ENCODE measurements at regions not wholly inside any gene's neighbourhood (a gene's known extent, or its start where the extent isn't known, plus 50 kb on each side); places are given as distances from the start of the nearest gene placed in this dataset.
"Not testable (repeated sequence)": the region's sequence is repeated elsewhere in the genome, so short reads cannot be mapped to it uniquely, and the experiment has no call there.

DNA sequence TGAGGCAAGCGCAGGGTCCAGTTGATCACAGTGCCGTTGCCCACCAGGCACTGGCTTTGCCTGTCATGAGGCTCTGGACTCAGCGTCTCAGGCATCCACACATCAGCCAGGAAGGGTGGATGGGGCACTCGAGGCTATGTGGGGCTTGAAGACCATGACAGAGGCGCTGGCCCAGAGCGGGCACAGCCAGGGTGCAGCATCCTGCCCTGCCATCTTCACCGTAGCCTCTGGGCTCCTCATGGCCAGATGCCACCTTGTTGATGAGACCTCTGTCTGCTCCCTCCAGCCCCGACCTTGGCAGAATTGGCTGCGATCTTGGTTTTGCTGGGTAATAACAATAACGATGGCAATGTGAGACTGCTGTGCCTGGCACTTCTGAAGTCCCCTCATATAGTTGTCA, 404.2 kb upstream of the IRX2 start:
- H3K36me3 ChIP-seq: no peaks in the 10 kb centered on the region
- intact Hi-C loops (cut with DNase I): no loop called here
- DNase-seq (no peak), ATAC-seq (no peak), FAIRE-seq (no peak)
- no peaks in the 10 kb centered on the region for H3K9me3 ChIP-seq
- 74 to 77% methylated on average over 10 of the region's 10 CpGs for WGBS, 2 donors
- H3K4me1 ChIP-seq: no peaks in the 10 kb centered on the region
- peaks cover 0 to 3% (median 0%) of the 10 kb centered on the region in 4 donors for H3K27me3 ChIP-seq
- H3K4me3 ChIP-seq: no peak overlapping the region
- no peak overlapping the region for H3K27ac ChIP-seq
- TF ChIP-seq, protein P1, sequence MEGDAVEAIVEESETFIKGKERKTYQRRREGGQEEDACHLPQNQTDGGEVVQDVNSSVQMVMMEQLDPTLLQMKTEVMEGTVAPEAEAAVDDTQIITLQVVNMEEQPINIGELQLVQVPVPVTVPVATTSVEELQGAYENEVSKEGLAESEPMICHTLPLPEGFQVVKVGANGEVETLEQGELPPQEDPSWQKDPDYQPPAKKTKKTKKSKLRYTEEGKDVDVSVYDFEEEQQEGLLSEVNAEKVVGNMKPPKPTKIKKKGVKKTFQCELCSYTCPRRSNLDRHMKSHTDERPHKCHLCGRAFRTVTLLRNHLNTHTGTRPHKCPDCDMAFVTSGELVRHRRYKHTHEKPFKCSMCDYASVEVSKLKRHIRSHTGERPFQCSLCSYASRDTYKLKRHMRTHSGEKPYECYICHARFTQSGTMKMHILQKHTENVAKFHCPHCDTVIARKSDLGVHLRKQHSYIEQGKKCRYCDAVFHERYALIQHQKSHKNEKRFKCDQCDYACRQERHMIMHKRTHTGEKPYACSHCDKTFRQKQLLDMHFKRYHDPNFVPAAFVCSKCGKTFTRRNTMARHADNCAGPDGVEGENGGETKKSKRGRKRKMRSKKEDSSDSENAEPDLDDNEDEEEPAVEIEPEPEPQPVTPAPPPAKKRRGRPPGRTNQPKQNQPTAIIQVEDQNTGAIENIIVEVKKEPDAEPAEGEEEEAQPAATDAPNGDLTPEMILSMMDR (IDR thresholded peaks at IDR 0.05): no peak

DNA sequence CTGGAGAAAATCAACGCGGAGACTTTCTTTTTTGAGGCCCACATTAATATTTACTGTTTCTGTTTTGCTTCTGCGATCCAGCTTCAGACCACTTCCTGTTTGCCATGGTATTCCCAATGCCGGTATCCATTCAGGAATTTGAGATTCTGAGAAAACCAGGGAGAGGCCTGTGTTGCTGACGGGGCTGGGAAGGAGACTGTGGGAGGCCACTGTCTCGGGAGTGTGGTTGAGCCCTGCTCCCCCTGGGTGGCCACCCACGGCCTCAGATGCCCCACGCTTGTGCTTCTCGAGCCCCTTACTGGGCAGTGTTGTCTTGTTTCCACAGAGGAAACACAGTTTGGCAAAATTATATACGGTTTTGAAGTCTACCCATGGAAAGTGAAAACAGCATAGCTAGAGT, 403.6 kb upstream of the IRX2 start:
- Histone ChIP-seq H3K27ac (no peak overlapping the region), H3K4me3 (no peak overlapping the region), H3K36me3 (no peaks in the 10 kb centered on the region), H3K9me3 (no peaks in the 10 kb centered on the region), H3K4me1 (no peaks in the 10 kb centered on the region), H3K27me3 (peaks cover 0 to 3% (median 0%) of the 10 kb centered on the region in 4 donors)
- FAIRE-seq (no peak), DNase-seq (no peak), ATAC-seq (no peak)
- WGBS, 2 donors: 45 to 52% methylated on average over 10 of the region's 10 CpGs
- TF ChIP-seq, protein P1 (IDR thresholded peaks at IDR 0.05): no peak
- intact Hi-C loops (cut with DNase I): no loop called here

DNA sequence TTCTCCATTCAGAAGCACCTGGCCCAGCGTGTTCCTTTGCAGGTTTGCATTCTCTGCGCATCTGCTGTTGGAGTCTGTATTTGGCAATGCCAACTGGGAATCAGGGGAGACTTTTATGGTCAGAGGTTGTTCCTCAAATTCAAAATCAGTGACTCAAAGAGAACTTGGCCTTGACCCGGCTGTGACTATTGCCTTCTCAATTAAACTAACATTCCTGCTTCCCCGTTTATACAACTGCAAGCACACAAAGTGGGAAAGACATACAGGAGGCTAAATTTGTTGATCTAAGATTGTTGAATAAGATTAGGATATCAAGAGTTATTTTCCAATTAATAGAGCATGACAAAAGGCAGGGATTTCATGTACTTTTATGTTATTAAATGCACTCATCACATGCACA, 402.4 kb upstream of the IRX2 start:
- DNase-seq: no peak
- Histone ChIP-seq H3K4me3 (no peak overlapping the region), H3K9me3 (no peaks in the 10 kb centered on the region), H3K27ac (no peak overlapping the region), H3K36me3 (no peaks in the 10 kb centered on the region), H3K4me1 (no peaks in the 10 kb centered on the region), H3K27me3 (peaks cover 0 to 3% (median 0%) of the 10 kb centered on the region in 4 donors)
- 26 to 49% methylated on average over 4 of the region's 4 CpGs for WGBS, 2 donors
- no peak for ATAC-seq
- no peak for FAIRE-seq
- TF ChIP-seq, protein P1 (IDR thresholded peaks at IDR 0.05): no peak
- intact Hi-C loops (cut with DNase I): no loop called here

DNA sequence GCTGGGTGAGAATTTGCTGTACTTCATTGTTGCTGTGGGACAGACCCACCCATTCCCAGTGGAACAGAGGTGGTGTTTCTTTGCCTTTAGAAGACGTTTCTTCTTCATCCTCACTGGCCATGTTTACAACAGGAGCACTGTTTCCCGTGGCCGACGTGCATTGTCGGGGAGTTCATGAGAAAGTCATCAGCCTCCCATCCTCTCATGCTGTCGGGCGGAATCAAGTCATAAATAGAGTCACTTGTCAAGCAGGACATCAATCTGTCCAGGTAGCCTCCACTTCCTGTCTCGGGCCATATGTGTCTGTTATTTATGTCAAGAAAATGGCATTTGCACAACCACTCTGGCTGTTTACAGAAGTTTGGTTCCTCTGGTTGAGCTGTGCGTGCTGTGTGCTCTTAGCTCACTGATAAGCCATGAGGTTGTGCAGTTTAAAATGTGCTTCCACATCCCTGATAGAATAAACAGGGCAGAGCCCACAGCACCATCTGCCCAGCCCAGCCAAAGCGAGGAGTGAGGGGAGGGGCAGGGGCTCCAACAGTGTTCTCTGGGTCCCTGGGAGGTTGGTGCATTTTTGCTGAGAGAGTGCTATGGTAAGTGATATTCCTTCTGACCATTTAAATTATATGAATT, 401.9 kb upstream of the IRX2 start:
- Histone ChIP-seq H3K4me3 (no peak overlapping the region), H3K36me3 (no peaks in the 10 kb centered on the region), H3K27me3 (peaks cover 0 to 3% (median 0%) of the 10 kb centered on the region in 4 donors), H3K27ac (no peak overlapping the region), H3K9me3 (no peaks in the 10 kb centered on the region), H3K4me1 (no peaks in the 10 kb centered on the region)
- 35 to 38% methylated on average over 10 of the region's 10 CpGs for WGBS, 2 donors
- ATAC-seq: peak in 1 of 4 donors; percentile 72
- TF ChIP-seq, protein P1 (IDR thresholded peaks at IDR 0.05): no peak
- intact Hi-C loops (cut with DNase I): no loop called here
- no peak for FAIRE-seq
- no peak for DNase-seq

GRCh38 chr5:3149899-3150298, 398.4 kb upstream of the IRX2 start:
- no peak overlapping the region for H3K4me3 ChIP-seq
- DNase-seq: no peak
- H3K36me3 ChIP-seq: no peaks in the 10 kb centered on the region
- H3K27ac ChIP-seq: no peak overlapping the region
- no peak for ATAC-seq
- no peaks in the 10 kb centered on the region for H3K27me3 ChIP-seq
- H3K4me1 ChIP-seq: no peaks in the 10 kb centered on the region
- FAIRE-seq: no peak
- no peaks in the 10 kb centered on the region for H3K9me3 ChIP-seq
- WGBS, 2 donors: 54 to 65% methylated on average over 9 of the region's 9 CpGs
- TF ChIP-seq, protein P1 (IDR thresholded peaks at IDR 0.05): no peak
- intact Hi-C loops (cut with DNase I): no loop called here

- H3K27ac ChIP-seq; H3K4me3 ChIP-seq; ATAC-seq; H3K27me3 ChIP-seq; intact Hi-C loops (cut with DNase I); DNase-seq; H3K36me3 ChIP-seq; H3K4me1 ChIP-seq; FAIRE-seq; H3K9me3 ChIP-seq: not testable (repeated sequence)
- WGBS, 2 donors: 63 to 79% methylated on average over 1 of the region's 1 CpG
Observed at GRCh38 chr5:3147405-3147804, 395.9 kb upstream of the IRX2 start.

Data from pancreas (tissue), 10 donors.